OCI-LY7 (cell line): ENCODE measurements at regions not wholly inside any gene's neighbourhood (a gene's known extent, or its start where the extent isn't known, plus 50 kb on each side); places are given as distances from the start of the nearest gene placed in this dataset.

ENCODE experiments used
- BruUV-seq: library from RNA; stranded (reverse); fragments of 400-500 nt; replicated peaks from 2 replicates; lab custom pipeline; 2021; lab: Mats Ljungman, UMichigan
- CTCF ChIA-PET: fragments of 300-600 bp; sonication (Branson Sonifier 250); formaldehyde crosslinking; loops from one replicate; lab custom pipeline; 2022; ENCODE audit warnings: antibody characterized with exemption; ENCODE audit not compliant: unreplicated experiment; lab: Charles Lee
- POLR2A ChIA-PET: fragments of 300-600 bp; sonication (Branson Sonifier 250); formaldehyde crosslinking; loops from one replicate; lab custom pipeline; 2022; ENCODE audit warnings: antibody characterized with exemption; lab: Charles Lee
- DNase-seq: peaks from one replicate; pipeline ENCODE4 v3.0.0-alpha.2; 2015; ENCODE audit warnings: low spot score
- H2AFZ ChIP-seq: fragments of 200-600 bp; sonication (generic), shearing (Covaris generic); 2 replicates; pipeline ENCODE4 v1.6.1; 2014; ENCODE audit warnings: mild to moderate bottlenecking, antibody characterized with exemption, low read length, moderate library complexity
- H3K27ac ChIP-seq: fragments of 200-600 bp; sonication (generic); 2 replicates; pipeline ENCODE4 v1.5.1; 2014; ENCODE audit warnings: mixed run types, low read depth, mild to moderate bottlenecking, moderate library complexity, low read length, inconsistent platforms; ENCODE audit not compliant: poor library complexity, severe bottlenecking
- H3K36me3 ChIP-seq: fragments of 200-600 bp; sonication (generic); 2 replicates; pipeline ENCODE4 v1.6.1; 2014; ENCODE audit warnings: mild to moderate bottlenecking, antibody characterized with exemption, low read length, moderate library complexity, mixed read lengths; ENCODE audit not compliant: insufficient read depth
- H3K4me1 ChIP-seq: fragments of 200-600 bp; sonication (generic); 2 replicates; pipeline ENCODE4 v1.5.1; 2014; ENCODE audit warnings: mild to moderate bottlenecking, low read length; ENCODE audit not compliant: insufficient read depth, poor library complexity, severe bottlenecking
- H3K4me2 ChIP-seq: fragments of 200-600 bp; sonication (generic); 2 replicates; pipeline ENCODE4 v1.6.1; 2014; ENCODE audit warnings: mild to moderate bottlenecking, low read length
- H3K4me3 ChIP-seq: fragments of 200-600 bp; sonication (generic); 2 replicates; pipeline ENCODE4 v1.5.1; 2014; ENCODE audit warnings: mild to moderate bottlenecking, low read depth, low read length; ENCODE audit not compliant: poor library complexity, severe bottlenecking
- H3K79me2 ChIP-seq: fragments of 200-600 bp; sonication (generic); 2 replicates; pipeline ENCODE4 v1.6.1; 2016; ENCODE audit warnings: low read depth, mild to moderate bottlenecking, low read length, moderate library complexity, mixed read lengths; ENCODE audit not compliant: insufficient read depth
- H3K9me2 ChIP-seq: fragments of 200-600 bp; sonication (generic); 2 replicates; pipeline ENCODE4 v1.6.1; 2016; ENCODE audit warnings: mild to moderate bottlenecking, low read length, mixed read lengths; ENCODE audit not compliant: insufficient read depth
- H3K9me3 ChIP-seq: fragments of 200-600 bp; sonication (generic); 2 replicates; pipeline ENCODE4 v1.6.1; 2014; ENCODE audit warnings: mild to moderate bottlenecking, mixed run types, low read length, mixed read lengths
- H4K20me1 ChIP-seq: fragments of 200-600 bp; sonication (generic); 2 replicates; pipeline ENCODE4 v1.6.1; 2014; ENCODE audit warnings: mild to moderate bottlenecking, antibody characterized with exemption, low read length, moderate library complexity, mixed read lengths; ENCODE audit not compliant: insufficient read depth
- EZH2phosphoT487 ChIP-seq: fragments of 200-600 bp; sonication (generic); IDR thresholded peaks from 2 replicates; pipeline ENCODE4 v1.6.1; 2018; ENCODE audit warnings: low read depth, borderline replicate concordance, mild to moderate bottlenecking, mixed run types, antibody characterized with exemption, low read length, moderate library complexity, mixed read lengths
- intact Hi-C: fragments of 100-400 bp; cut with micrococcal nuclease; formaldehyde crosslinking; loops from one replicate; pipeline ENCODE4 v1.10.0; 2022; ENCODE audit not compliant: unreplicated experiment
- TF ChIP-seq, protein P1 (sequence below): fragments of 200-600 bp; sonication (generic); conservative IDR thresholded peaks from 2 replicates; pipeline ENCODE4 v1.5.1; 2014; ENCODE audit warnings: mild to moderate bottlenecking, antibody characterized with exemption, low read length, moderate library complexity, mixed read lengths

DNA sequence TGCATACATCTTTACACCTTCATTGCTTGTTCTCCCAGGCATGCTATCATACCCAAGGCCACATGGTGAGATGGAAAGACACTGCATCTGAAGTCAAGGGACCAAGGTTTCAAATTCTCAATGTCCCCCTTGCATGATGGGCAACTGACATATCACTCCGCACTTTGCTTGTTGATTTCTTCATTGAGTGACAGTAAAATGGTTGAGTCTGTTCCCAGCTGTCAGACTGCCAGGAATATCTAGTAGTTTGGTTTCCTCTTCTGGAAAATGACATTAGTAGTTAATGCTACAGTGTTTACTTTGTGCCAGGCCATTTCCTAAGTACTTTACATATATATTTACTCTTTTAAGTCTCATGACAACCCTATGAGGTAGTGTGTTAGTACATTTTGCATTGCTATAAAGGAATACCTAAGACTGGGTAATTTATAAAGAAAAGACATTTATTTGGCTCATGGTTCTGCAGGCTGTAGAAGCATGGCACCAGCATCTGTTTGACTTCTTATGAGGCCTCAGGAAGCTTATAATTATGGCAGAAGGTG lies 114.4 kb downstream of the PCSK1 start:
- intact Hi-C loops: no loop called here
- H3K9me3 ChIP-seq: no peaks in the 10 kb centered on the region
- no peaks in the 10 kb centered on the region for H3K4me1 ChIP-seq
- no peak overlapping the region for H3K4me2 ChIP-seq
- H3K27ac ChIP-seq: no peak overlapping the region
- no peak overlapping the region for H2AFZ ChIP-seq
- DNase-seq: no peak
- no peaks in the 10 kb centered on the region for H3K9me2 ChIP-seq
- no peak overlapping the region for H3K4me3 ChIP-seq
- no peaks in the 10 kb centered on the region for H3K36me3 ChIP-seq
- BruUV-seq: no TSS peak
- ChIA-PET POLR2A (interaction anchor here (0.5 to 1.5 kb wide), 2 partner anchors 9 to 532 kb away, joined by 4 to 7 read pairs; no protein-coding TSS in a partner anchor), CTCF (no interaction called here)
- H4K20me1 ChIP-seq: no peaks in the 10 kb centered on the region
- H3K79me2 ChIP-seq: no peaks in the 10 kb centered on the region
- TF ChIP-seq, protein P1, sequence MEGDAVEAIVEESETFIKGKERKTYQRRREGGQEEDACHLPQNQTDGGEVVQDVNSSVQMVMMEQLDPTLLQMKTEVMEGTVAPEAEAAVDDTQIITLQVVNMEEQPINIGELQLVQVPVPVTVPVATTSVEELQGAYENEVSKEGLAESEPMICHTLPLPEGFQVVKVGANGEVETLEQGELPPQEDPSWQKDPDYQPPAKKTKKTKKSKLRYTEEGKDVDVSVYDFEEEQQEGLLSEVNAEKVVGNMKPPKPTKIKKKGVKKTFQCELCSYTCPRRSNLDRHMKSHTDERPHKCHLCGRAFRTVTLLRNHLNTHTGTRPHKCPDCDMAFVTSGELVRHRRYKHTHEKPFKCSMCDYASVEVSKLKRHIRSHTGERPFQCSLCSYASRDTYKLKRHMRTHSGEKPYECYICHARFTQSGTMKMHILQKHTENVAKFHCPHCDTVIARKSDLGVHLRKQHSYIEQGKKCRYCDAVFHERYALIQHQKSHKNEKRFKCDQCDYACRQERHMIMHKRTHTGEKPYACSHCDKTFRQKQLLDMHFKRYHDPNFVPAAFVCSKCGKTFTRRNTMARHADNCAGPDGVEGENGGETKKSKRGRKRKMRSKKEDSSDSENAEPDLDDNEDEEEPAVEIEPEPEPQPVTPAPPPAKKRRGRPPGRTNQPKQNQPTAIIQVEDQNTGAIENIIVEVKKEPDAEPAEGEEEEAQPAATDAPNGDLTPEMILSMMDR: no peak
- TF ChIP-seq EZH2phosphoT487: no peak

DNA sequence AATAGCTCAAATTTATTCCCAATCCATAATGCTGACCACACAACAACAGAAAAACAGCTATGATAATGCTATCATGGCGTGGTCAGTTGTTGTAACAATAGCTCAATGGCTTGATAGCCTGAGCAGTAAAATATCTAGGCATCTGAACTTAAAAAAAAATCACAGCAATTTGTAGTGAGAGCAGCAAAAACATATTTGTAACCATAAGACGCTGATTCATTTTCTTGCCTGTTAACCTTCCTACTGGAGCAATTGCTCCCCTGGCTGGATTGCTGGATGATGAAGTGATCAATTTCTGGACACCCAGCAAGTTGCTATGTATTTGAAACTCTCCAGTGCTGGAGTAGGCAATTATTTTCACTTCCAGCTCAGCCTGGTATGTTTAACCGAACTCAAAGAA lies 115.1 kb downstream of the PCSK1 start:
- BruUV-seq: no TSS peak
- H3K79me2 ChIP-seq: no peaks in the 10 kb centered on the region
- ChIA-PET POLR2A (interaction anchor here (0.6 to 1.5 kb wide), 3 partner anchors 10 to 448 kb away, joined by 3 to 8 read pairs (median 7); no protein-coding TSS in a partner anchor), CTCF (interaction anchor here (0.6 kb wide), 1 partner anchor 24 kb away, joined by 3 read pairs; no protein-coding TSS in a partner anchor)
- no peak overlapping the region for H3K4me3 ChIP-seq
- H4K20me1 ChIP-seq: no peaks in the 10 kb centered on the region
- intact Hi-C loops: no loop called here
- TF ChIP-seq EZH2phosphoT487: no peak
- TF ChIP-seq, protein P1: no peak
- no peaks in the 10 kb centered on the region for H3K9me2 ChIP-seq
- H2AFZ ChIP-seq: no peak overlapping the region
- DNase-seq: no peak
- H3K4me2 ChIP-seq: no peak overlapping the region
- H3K9me3 ChIP-seq: no peaks in the 10 kb centered on the region
- H3K36me3 ChIP-seq: no peaks in the 10 kb centered on the region
- no peaks in the 10 kb centered on the region for H3K4me1 ChIP-seq
- no peak overlapping the region for H3K27ac ChIP-seq

DNA sequence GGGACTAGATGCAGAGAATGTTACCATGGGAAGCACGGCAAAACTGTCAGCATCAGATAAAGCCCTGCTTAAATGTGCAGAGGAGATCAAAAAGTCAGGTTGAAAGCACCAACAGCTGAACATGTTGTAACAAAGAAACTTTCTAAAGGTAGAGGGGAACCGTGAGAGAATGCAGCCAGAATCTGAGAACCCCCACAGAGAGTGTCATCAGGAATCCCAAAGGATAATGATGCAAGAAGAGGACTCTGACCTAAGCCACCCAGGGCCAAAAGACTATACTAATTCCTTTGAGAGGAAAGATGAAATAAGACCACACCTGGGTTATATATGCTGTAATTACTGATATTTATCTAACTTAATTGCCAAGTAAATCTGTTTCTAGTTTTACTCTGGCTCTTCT lies 116.6 kb downstream of the PCSK1 start:
- POLR2A ChIA-PET: no interaction called here
- Histone ChIP-seq H3K4me3 (no peak overlapping the region), H2AFZ (no peak overlapping the region), H3K9me2 (no peaks in the 10 kb centered on the region), H3K79me2 (no peaks in the 10 kb centered on the region), H4K20me1 (no peaks in the 10 kb centered on the region), H3K27ac (no peak overlapping the region), H3K4me2 (no peak overlapping the region), H3K4me1 (no peaks in the 10 kb centered on the region), H3K9me3 (no peaks in the 10 kb centered on the region), H3K36me3 (no peaks in the 10 kb centered on the region)
- no peak for TF ChIP-seq EZH2phosphoT487
- TF ChIP-seq, protein P1: no peak
- no peak for DNase-seq
- intact Hi-C loops: no loop called here
- CTCF ChIA-PET: no interaction called here
- BruUV-seq: no TSS peak
